ENCODE measurements at regions not wholly inside any gene's neighbourhood (a gene's known extent, or its start where the extent isn't known, plus 50 kb on each side); places are given as distances from the start of the nearest gene placed in this dataset.

GRCh38 chr1:232403017-232403714 is 226.8 kb downstream of the SIPA1L2 start:
- Histone ChIP-seq H3K36me3 (ENCODE audit: control insufficient read depth, insufficient read depth, low read length) (no peaks in the 10 kb centered on the region), H3K9me3 (replicated peaks; ENCODE audit: control insufficient read depth, insufficient read depth, low read depth, low read length) (no peaks in the 10 kb centered on the region), H4K20me1 (replicated peaks; ENCODE audit: control insufficient read depth, insufficient read depth, low read length) (no peaks in the 10 kb centered on the region), H3K9me1 (ENCODE audit: control insufficient read depth, insufficient read depth, low read length) (no peaks in the 10 kb centered on the region), H3K79me2 (ENCODE audit: control insufficient read depth, insufficient read depth, low read length) (no peaks in the 10 kb centered on the region), H3K27me3 (ENCODE audit: control insufficient read depth in 2 of 2, insufficient read depth in 2 of 2, low read length in 2 of 2) (no peaks in the 10 kb centered on the region; a peak in 1 of 5 replicates), H3K4me2 (ENCODE audit: insufficient read depth, low read length) (no peak overlapping the region), H3K27ac (ENCODE audit: extremely low read depth, low read depth, low read length) (no peak overlapping the region), H3K9ac (ENCODE audit: insufficient read depth in 1 of 2, low read depth in 2 of 2, low read length in 2 of 2) (no peak overlapping the region), H3K4me3 (no peak overlapping the region), H3K4me1 (replicated peaks in 1 of 2; ENCODE audit: control insufficient read depth in 2 of 2, insufficient read depth in 2 of 2, low read length in 2 of 2) (no peaks in the 10 kb centered on the region), H2AFZ (ENCODE audit: low read depth, low read length) (no peak overlapping the region)
- in situ Hi-C loops (cut with MboI) = no loop called here
- no peak for DNase-seq (ENCODE audit: extremely low read depth in 1 of 4, low spot score in 3 of 4)
- no peak for ATAC-seq
- CTCF ChIA-PET (ENCODE audit: low intra/inter-chr PET ratio) = no interaction called here
- POLR2A ChIA-PET = no interaction called here
- 4% methylated on average over 9 of the region's 9 CpGs for WGBS (ENCODE audit: insufficient coverage, low coverage, missing lambda C conversion rate)
- FAIRE-seq = no peak
- no TSS peak for BruUV-seq (replicated peaks)
- intact Hi-C loops (cut with micrococcal nuclease) = no loop called here
- no peak for TF ChIP-seq MLX (CRISPR knock-in tag; conservative IDR thresholded peaks at IDR 0.05)
- no peak for TF ChIP-seq FOXA1 (IDR thresholded peaks at IDR 0.05; ENCODE audit: borderline replicate concordance)
- TF ChIP-seq SRSF3 (IDR thresholded peaks at IDR 0.05; ENCODE audit: insufficient read depth, low read length) = no peak
- TF ChIP-seq E2F6 (IDR thresholded peaks at IDR 0.05; ENCODE audit: borderline replicate concordance in 1 of 2, extremely low read depth in 1 of 2, insufficient read depth in 1 of 2, insufficient read length in 1 of 2, low read depth in 1 of 2, low read length in 1 of 2, poor library complexity in 1 of 2, severe bottlenecking in 1 of 2) = no peak
- no peak for TF ChIP-seq ZNF512 (tag; IDR thresholded peaks at IDR 0.05)
- no peak for TF ChIP-seq ETS1 (conservative IDR thresholded peaks at IDR 0.05; ENCODE audit: control insufficient read depth, low read depth, low read length)
- no peak for TF ChIP-seq NR2C2 (CRISPR knock-in tag; IDR thresholded peaks at IDR 0.05)
- no peak for TF ChIP-seq NR2C2 (tag; IDR thresholded peaks at IDR 0.05)
- TF ChIP-seq EGR1 (conservative IDR thresholded peaks at IDR 0.05) = no peak
- no peak for TF ChIP-seq AFF1 (IDR thresholded peaks at IDR 0.05; ENCODE audit: low read depth in 1 of 2, partially characterized antibody in 2 of 2)
- no peak for TF ChIP-seq MTA3 (IDR thresholded peaks at IDR 0.05; ENCODE audit: borderline replicate concordance)

Data from K562 (cell line).